Endothelial cell of umbilical vein (primary cell): ENCODE measurements at regions not wholly inside any gene's neighbourhood (a gene's known extent, or its start where the extent isn't known, plus 50 kb on each side); places are given as distances from the start of the nearest gene placed in this dataset.

Experiments
- BruUV-seq: library from RNA; stranded (reverse); fragments of 400-500 nt; replicated peaks from 2 replicates; lab custom pipeline; 2021; lab: Mats Ljungman, UMichigan
- CTCF ChIA-PET: fragments of 300-600, 350-600 bp; sonication (Branson Sonifier 250); formaldehyde crosslinking; loops from one replicate; lab custom pipeline; 2021; ENCODE audit warnings: antibody characterized with exemption, inconsistent platforms; lab: Charles Lee
- POLR2A ChIA-PET: fragments of 300-600, 350-600 bp; sonication (Branson Sonifier 250); formaldehyde crosslinking; loops from one replicate; lab custom pipeline; 2021; ENCODE audit warnings: antibody characterized with exemption, inconsistent platforms; lab: Charles Lee
- DNase-seq: peaks from one replicate; pipeline ENCODE4 v3.0.0-alpha.2; 2011; ENCODE audit warnings: low read depth, low spot score
- FAIRE-seq: peaks from 2 replicates; lab custom pipeline; 2011; peaks lifted over from hg19 to GRCh38; lab: Jason Lieb, UNC
- H2AFZ ChIP-seq: 2 replicates; pipeline ENCODE4 v1.6.0; 2012; ENCODE audit warnings: low read depth, low read length, control low read depth, inconsistent platforms
- H3K27ac ChIP-seq: 2 replicates; pipeline ENCODE4 v1.5.1; 2011; ENCODE audit warnings: low read depth, mild to moderate bottlenecking, control low read depth, low read length, moderate library complexity; ENCODE audit not compliant: insufficient read depth
- H3K27me3 ChIP-seq, 2 experiments: 2 replicates each; pipeline versions ENCODE4 v1.6.0 to v1.6.1; 2011; ENCODE audit warnings: low read length in 2 of 2, mixed read lengths in 1 of 2; ENCODE audit not compliant: control insufficient read depth in 2 of 2, insufficient read depth in 2 of 2
- H3K36me3 ChIP-seq, 2 experiments: 2 replicates in 1 of 2; 3 replicates in 1 of 2; pipeline ENCODE4 v1.5.1; 2011; ENCODE audit warnings: low read length in 2 of 2, mild to moderate bottlenecking in 1 of 2, moderate library complexity in 1 of 2; ENCODE audit not compliant: control insufficient read depth in 2 of 2, insufficient read depth in 2 of 2; ENCODE audit errors: extremely low read depth in 1 of 2
- H3K4me1 ChIP-seq: 3 replicates; pipeline ENCODE4 v1.5.1; 2011; ENCODE audit warnings: mild to moderate bottlenecking, low read length; ENCODE audit not compliant: control insufficient read depth, insufficient read depth; ENCODE audit errors: extremely low read depth
- H3K4me2 ChIP-seq: 2 replicates; pipeline ENCODE4 v1.6.1; 2011; ENCODE audit warnings: low read length, control low read depth, mixed read lengths; ENCODE audit not compliant: insufficient read depth
- H3K4me3 ChIP-seq, 3 experiments: fragments of 200-600 bp in 1 of 3; sonication (generic), shearing (Covaris generic) in 1 of 3; replicated peaks in 1 of 3; 2 replicates each; pipeline ENCODE4 v1.5.1; 2011 to 2016; ENCODE audit warnings: control low read depth in 3 of 3, low read length in 3 of 3, mild to moderate bottlenecking in 2 of 3, inconsistent platforms in 1 of 3, low read depth in 1 of 3, moderate library complexity in 1 of 3; ENCODE audit not compliant: insufficient read depth in 1 of 3
- H3K79me2 ChIP-seq: 2 replicates; pipeline ENCODE4 v1.6.0; 2012; ENCODE audit warnings: low read length, inconsistent platforms; ENCODE audit not compliant: control insufficient read depth, insufficient read depth
- H3K9ac ChIP-seq: replicated peaks from 2 replicates; pipeline ENCODE3; 2011; ENCODE audit warnings: low read length, control low read depth; ENCODE audit not compliant: insufficient read depth; ENCODE audit errors: extremely low read depth
- H3K9me1 ChIP-seq: replicated peaks from 3 replicates; pipeline ENCODE4 v1.6.0; 2011; ENCODE audit warnings: mild to moderate bottlenecking, low read length; ENCODE audit not compliant: control insufficient read depth, insufficient read depth; ENCODE audit errors: extremely low read depth
- H3K9me3 ChIP-seq: replicated peaks from 2 replicates; pipeline ENCODE4 v1.5.1; 2012; ENCODE audit warnings: low read length, inconsistent platforms; ENCODE audit not compliant: control insufficient read depth, insufficient read depth
- H4K20me1 ChIP-seq: replicated peaks from 2 replicates; pipeline ENCODE3; 2011; ENCODE audit warnings: mild to moderate bottlenecking, low read length; ENCODE audit not compliant: control insufficient read depth, insufficient read depth; ENCODE audit errors: extremely low read depth
- EZH2 ChIP-seq: IDR thresholded peaks from 2 replicates; pipeline ENCODE4 v1.6.1; 2012; ENCODE audit warnings: borderline replicate concordance, low read depth, mild to moderate bottlenecking, moderate library complexity, low read length, inconsistent platforms; ENCODE audit not compliant: severe bottlenecking
- FOS ChIP-seq: IDR thresholded peaks from 2 replicates; pipeline ENCODE4 v1.6.1; 2011; ENCODE audit warnings: mild to moderate bottlenecking, low read length, moderate library complexity, borderline replicate concordance; ENCODE audit not compliant: insufficient read depth
- GATA2 ChIP-seq: IDR thresholded peaks from 2 replicates; pipeline ENCODE4 v1.7.0; 2011; ENCODE audit warnings: low read depth, mild to moderate bottlenecking, moderate library complexity, mixed read lengths, low read length; ENCODE audit not compliant: insufficient read length, insufficient read depth
- JUN ChIP-seq: IDR thresholded peaks from 2 replicates; pipeline ENCODE4 v1.6.1; 2011; ENCODE audit warnings: borderline replicate concordance, low read depth; ENCODE audit not compliant: insufficient read length, insufficient read depth
- MAX ChIP-seq: IDR thresholded peaks from 2 replicates; pipeline ENCODE4 v1.6.1; 2011; ENCODE audit not compliant: insufficient read depth, insufficient read length
- MYC ChIP-seq: IDR thresholded peaks from one replicate; pipeline ENCODE4 v1.6.1; 2011; ENCODE audit warnings: mild to moderate bottlenecking, low read depth, low read length
- POLR2A ChIP-seq: IDR thresholded peaks from 2 replicates; pipeline ENCODE4 v1.6.1; 2012; ENCODE audit warnings: low read depth, mild to moderate bottlenecking, control low read depth, low read length
- POLR2AphosphoS5 ChIP-seq: IDR thresholded peaks from 2 replicates; pipeline ENCODE4 v1.6.1; 2012; ENCODE audit warnings: low read depth, mild to moderate bottlenecking, control low read depth, low read length, moderate library complexity; ENCODE audit not compliant: insufficient read depth
- dilution Hi-C: fragments of 300-500 bp; cut with MboI; formaldehyde crosslinking; loops from one replicate; pipeline ENCODE4 v1.15.0; 2019; ENCODE audit warnings: low sequenced_read_pairs; ENCODE audit not compliant: extremely low pct_ligation_motif_present
- intact Hi-C: fragments of 100-400 bp; cut with micrococcal nuclease; formaldehyde crosslinking; loops from one replicate; pipeline ENCODE4 v1.10.0; 2022
- TF ChIP-seq, protein P1 (sequence below), 2 donors: IDR thresholded peaks; 1 replicate in 1 of 2; 2 replicates in 1 of 2; pipeline ENCODE4 v1.5.1; 2011; ENCODE audit warnings: low read length in 2 of 2, mild to moderate bottlenecking in 2 of 2, moderate library complexity in 2 of 2, control low read depth in 1 of 2, inconsistent platforms in 1 of 2, low read depth in 1 of 2; ENCODE audit not compliant: insufficient read depth in 1 of 2; ENCODE audit errors: extremely low read depth in 1 of 2

GRCh38 chr13:40456397-40456953, 210.0 kb downstream of the FOXO1 start:
- no peak for TF ChIP-seq EZH2
- TF ChIP-seq POLR2A: no peak
- no peak for TF ChIP-seq JUN
- TF ChIP-seq POLR2AphosphoS5: no peak
- no peak for TF ChIP-seq MYC
- TF ChIP-seq, protein P1, sequence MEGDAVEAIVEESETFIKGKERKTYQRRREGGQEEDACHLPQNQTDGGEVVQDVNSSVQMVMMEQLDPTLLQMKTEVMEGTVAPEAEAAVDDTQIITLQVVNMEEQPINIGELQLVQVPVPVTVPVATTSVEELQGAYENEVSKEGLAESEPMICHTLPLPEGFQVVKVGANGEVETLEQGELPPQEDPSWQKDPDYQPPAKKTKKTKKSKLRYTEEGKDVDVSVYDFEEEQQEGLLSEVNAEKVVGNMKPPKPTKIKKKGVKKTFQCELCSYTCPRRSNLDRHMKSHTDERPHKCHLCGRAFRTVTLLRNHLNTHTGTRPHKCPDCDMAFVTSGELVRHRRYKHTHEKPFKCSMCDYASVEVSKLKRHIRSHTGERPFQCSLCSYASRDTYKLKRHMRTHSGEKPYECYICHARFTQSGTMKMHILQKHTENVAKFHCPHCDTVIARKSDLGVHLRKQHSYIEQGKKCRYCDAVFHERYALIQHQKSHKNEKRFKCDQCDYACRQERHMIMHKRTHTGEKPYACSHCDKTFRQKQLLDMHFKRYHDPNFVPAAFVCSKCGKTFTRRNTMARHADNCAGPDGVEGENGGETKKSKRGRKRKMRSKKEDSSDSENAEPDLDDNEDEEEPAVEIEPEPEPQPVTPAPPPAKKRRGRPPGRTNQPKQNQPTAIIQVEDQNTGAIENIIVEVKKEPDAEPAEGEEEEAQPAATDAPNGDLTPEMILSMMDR (IDR thresholded peaks at IDR 0.05; ENCODE audit: extremely low read depth in 1 of 2, insufficient read depth in 1 of 2, low read depth in 1 of 2, low read length in 2 of 2): no peak
- TF ChIP-seq GATA2: no peak
- TF ChIP-seq FOS: no peak
- no peak for TF ChIP-seq MAX
- H3K4me2 ChIP-seq: no peak overlapping the region
- FAIRE-seq (no peak), DNase-seq (no peak)
- no peaks in the 10 kb centered on the region for H3K79me2 ChIP-seq
- H3K27ac ChIP-seq: no peak overlapping the region
- H3K9ac ChIP-seq: no peak overlapping the region
- ChIA-PET POLR2A (no interaction called here), CTCF (interaction anchor here (0.8 to 1.1 kb wide), 3 partner anchors 10 to 14 kb away, joined by 3 read pairs; no protein-coding TSS in a partner anchor)
- H3K36me3 ChIP-seq: no peaks in the 10 kb centered on the region
- BruUV-seq: no TSS peak
- H3K9me3 ChIP-seq: no peaks in the 10 kb centered on the region
- no peaks in the 10 kb centered on the region for H3K9me1 ChIP-seq
- H3K4me3 ChIP-seq: no peak overlapping the region
- no peak overlapping the region for H2AFZ ChIP-seq
- no peaks in the 10 kb centered on the region for H4K20me1 ChIP-seq
- intact Hi-C loops (no loop called here), dilution Hi-C loops (no loop called here)
- no peaks in the 10 kb centered on the region for H3K27me3 ChIP-seq
- H3K4me1 ChIP-seq: no peaks in the 10 kb centered on the region
